HEK293T (cell line): ENCODE measurements at regions not wholly inside any gene's neighbourhood (a gene's known extent, or its start where the extent isn't known, plus 50 kb on each side); places are given as distances from the start of the nearest gene placed in this dataset.

Source experiments
- ARNT ChIP-seq: fragments of 450-650 bp; IDR thresholded peaks from 2 replicates; pipeline ENCODE4 v1.6.1; 2017; ENCODE audit warnings: mild to moderate bottlenecking
- BHLHE40 ChIP-seq: fragments of 450-650 bp; IDR thresholded peaks from 2 replicates; pipeline ENCODE4 v1.6.1; 2016; ENCODE audit warnings: mild to moderate bottlenecking, moderate library complexity, borderline replicate concordance
- CTBP1 ChIP-seq: fragments of 450-650 bp; IDR thresholded peaks from 2 replicates; pipeline ENCODE4 v1.6.1; 2016; ENCODE audit warnings: borderline replicate concordance
- ELF4 ChIP-seq: fragments of 450-650 bp; IDR thresholded peaks from 2 replicates; pipeline ENCODE4 v1.6.1; 2017; ENCODE audit warnings: antibody characterized with exemption
- FOXA1 ChIP-seq: fragments of 450-650 bp; IDR thresholded peaks from 2 replicates; pipeline ENCODE4 v1.6.1; 2016; ENCODE audit warnings: mild to moderate bottlenecking
- FOXK2 ChIP-seq: fragments of 450-650 bp; IDR thresholded peaks from 2 replicates; pipeline ENCODE4 v1.6.1; 2016; ENCODE audit warnings: mild to moderate bottlenecking
- FOXM1 ChIP-seq: fragments of 450-650 bp; IDR thresholded peaks from 2 replicates; pipeline ENCODE4 v1.6.1; 2017; ENCODE audit warnings: mild to moderate bottlenecking, borderline replicate concordance
- HDGF ChIP-seq: fragments of 450-650 bp; IDR thresholded peaks from 2 replicates; pipeline ENCODE4 v1.6.1; 2017; ENCODE audit warnings: antibody characterized with exemption, borderline replicate concordance
- LEF1 ChIP-seq: fragments of 450-650 bp; IDR thresholded peaks from 2 replicates; pipeline ENCODE4 v1.6.1; 2017; ENCODE audit warnings: mild to moderate bottlenecking, borderline replicate concordance
- SP1 ChIP-seq: fragments of 450-650 bp; IDR thresholded peaks from 2 replicates; pipeline ENCODE4 v1.6.1; 2017
- SUZ12 ChIP-seq: fragments of 450-650 bp; IDR thresholded peaks from 2 replicates; pipeline ENCODE4 v1.6.1; 2016; ENCODE audit warnings: mild to moderate bottlenecking

DNA sequence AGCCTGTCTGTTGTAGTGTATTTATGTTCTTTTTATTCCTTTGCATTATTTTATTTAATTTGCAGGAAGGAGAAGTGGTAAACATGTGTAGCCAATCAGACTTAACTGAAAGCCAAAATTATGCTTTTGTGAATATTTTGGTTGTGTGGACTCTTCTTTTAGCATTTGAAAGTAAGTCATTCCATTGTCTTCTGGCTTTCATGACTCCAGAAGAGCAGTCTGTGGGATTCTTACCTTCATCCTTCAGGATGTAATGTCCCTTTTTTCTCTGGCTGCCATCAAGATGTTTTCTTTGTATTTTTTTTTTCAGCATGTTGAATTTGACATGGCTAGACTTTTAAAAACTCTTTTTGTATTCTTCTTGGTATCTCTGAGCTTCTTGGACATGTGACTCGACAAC lies 895.2 kb upstream of the ZEB2 start:
- no peak for TF ChIP-seq FOXM1
- TF ChIP-seq HDGF = no peak
- no peak for TF ChIP-seq FOXA1
- TF ChIP-seq SP1 = no peak
- no peak for TF ChIP-seq ARNT
- TF ChIP-seq SUZ12 = no peak
- TF ChIP-seq CTBP1 = no peak
- TF ChIP-seq BHLHE40 = no peak
- no peak for TF ChIP-seq ELF4
- no peak for TF ChIP-seq LEF1
- TF ChIP-seq FOXK2 = no peak
